SK-N-SH treated with all-trans-retinoic acid at 6 μM for 48 hours (cell line): ENCODE measurements at regions not wholly inside any gene's neighbourhood (a gene's known extent, or its start where the extent isn't known, plus 50 kb on each side); places are given as distances from the start of the nearest gene placed in this dataset.

Experiments used
- ESRRG ChIP-seq: fragments of 250-450 bp; sonication (Bioruptor Pico); IDR thresholded peaks from 2 replicates; pipeline ENCODE4 v1.6.1; 2021; ENCODE audit warnings: mild to moderate bottlenecking
- TF ChIP-seq, protein P1 (sequence below): fragments of 250-450 bp; sonication (Bioruptor Pico); IDR thresholded peaks from 2 replicates; pipeline ENCODE4 v1.5.1; 2020; ENCODE audit warnings: low read depth, mild to moderate bottlenecking, moderate library complexity

DNA sequence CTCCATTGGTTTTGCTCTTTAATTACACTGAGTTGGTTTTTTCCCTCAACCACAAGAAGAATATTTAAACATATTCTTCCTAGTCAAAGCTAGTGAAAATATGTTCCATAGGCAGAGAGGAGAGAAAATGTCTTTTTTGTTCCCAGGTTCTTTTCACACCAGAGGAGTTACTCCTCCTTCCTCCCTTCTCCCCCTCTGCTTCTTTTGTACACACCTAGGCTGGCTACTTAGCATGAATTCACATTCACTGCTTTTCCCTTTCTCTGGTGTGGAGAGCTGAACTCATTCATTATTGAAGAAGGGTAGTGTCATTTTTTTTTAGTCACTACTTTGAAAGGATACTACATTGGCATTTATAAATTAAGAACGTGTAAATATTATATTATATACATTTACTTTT, 56.6 kb upstream of the UGP2 start:
- TF ChIP-seq ESRRG = no peak
- TF ChIP-seq, protein P1, sequence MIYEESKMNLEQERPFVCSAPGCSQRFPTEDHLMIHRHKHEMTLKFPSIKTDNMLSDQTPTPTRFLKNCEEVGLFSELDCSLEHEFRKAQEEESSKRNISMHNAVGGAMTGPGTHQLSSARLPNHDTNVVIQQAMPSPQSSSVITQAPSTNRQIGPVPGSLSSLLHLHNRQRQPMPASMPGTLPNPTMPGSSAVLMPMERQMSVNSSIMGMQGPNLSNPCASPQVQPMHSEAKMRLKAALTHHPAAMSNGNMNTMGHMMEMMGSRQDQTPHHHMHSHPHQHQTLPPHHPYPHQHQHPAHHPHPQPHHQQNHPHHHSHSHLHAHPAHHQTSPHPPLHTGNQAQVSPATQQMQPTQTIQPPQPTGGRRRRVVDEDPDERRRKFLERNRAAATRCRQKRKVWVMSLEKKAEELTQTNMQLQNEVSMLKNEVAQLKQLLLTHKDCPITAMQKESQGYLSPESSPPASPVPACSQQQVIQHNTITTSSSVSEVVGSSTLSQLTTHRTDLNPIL = no peak
